ENCODE measurements at regions not wholly inside any gene's neighbourhood (a gene's known extent, or its start where the extent isn't known, plus 50 kb on each side); places are given as distances from the start of the nearest gene placed in this dataset.

- TF ChIP-seq CTCF (IDR thresholded peaks at IDR 0.05; ENCODE audit: poor library complexity, severe bottlenecking) (no peak), RAD21 (conservative IDR thresholded peaks at IDR 0.05) (no peak), EP300 (conservative IDR thresholded peaks at IDR 0.05; ENCODE audit: poor library complexity, severe bottlenecking) (no peak), EZH2 (IDR thresholded peaks at IDR 0.05; ENCODE audit: borderline replicate concordance, insufficient read depth, low read length, poor library complexity, severe bottlenecking) (no peak), POLR2AphosphoS5 (IDR thresholded peaks at IDR 0.05) (no peak), TAF1 (IDR thresholded peaks at IDR 0.05; ENCODE audit: low read depth) (no peak), REST (IDR thresholded peaks at IDR 0.05; ENCODE audit: borderline replicate concordance) (no peak), SMC3 (conservative IDR thresholded peaks at IDR 0.05; ENCODE audit: poor library complexity) (no peak), MXI1 (conservative IDR thresholded peaks at IDR 0.05; ENCODE audit: poor library complexity, severe bottlenecking) (no peak)
Observed at GRCh38 chr16:54808890-54809289, 121.8 kb upstream of the IRX5 start.
